ENCODE measurements at regions not wholly inside any gene's neighbourhood (a gene's known extent, or its start where the extent isn't known, plus 50 kb on each side); places are given as distances from the start of the nearest gene placed in this dataset.
"Not testable (repeated sequence)": the region's sequence is repeated elsewhere in the genome, so short reads cannot be mapped to it uniquely, and the experiment has no call there.

GRCh38 chr2:90076311-90076710, 1384.8 kb downstream of the RPIA start:
- DNase-seq (ENCODE audit: low read depth): no peak

- no peak for DNase-seq (ENCODE audit: low read depth)
These were observed 1386.5 kb downstream of the RPIA start for GRCh38 chr2:90077948-90078347.

DNA sequence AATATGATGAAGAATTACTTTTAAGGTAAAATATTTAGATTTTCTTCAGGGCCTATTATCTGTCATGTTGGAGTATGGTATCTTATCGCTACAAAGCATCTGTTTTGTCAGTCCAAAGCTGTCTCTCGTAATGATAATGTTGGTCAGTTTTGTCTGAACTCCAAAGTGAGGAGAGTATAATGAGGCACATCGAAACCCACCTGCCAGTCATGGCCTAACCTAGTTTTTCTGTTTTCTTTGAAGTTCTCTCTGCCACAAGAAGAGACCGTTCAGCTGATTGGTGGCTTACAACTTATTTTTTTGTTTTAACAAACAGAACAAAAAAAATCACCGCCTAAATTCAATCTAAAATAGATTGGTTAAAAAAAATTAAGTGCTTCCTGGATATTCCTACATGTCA, 1387.9 kb downstream of the RPIA start:
- DNase-seq (ENCODE audit: low read depth): no peak

DNA sequence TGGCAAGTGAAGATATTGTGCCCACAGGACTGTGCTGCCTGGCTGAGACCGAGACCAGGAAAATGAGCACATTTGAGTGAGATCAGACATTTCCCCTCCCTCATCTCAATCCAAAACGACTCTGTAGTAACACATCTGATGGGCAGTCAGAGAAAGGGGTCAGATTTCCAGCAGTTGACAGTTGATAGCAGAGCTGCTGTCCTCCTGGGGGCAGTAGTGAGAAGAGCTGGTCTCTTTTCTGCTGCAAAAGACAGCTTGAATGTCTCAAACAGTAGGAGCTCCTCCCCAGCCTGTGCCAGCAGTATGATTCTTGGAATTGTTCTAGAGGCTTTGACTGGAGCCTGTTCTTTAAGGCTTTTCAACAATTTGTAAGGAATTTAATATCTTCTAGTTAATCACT, 1396.3 kb downstream of the RPIA start:
- not testable (repeated sequence) for DNase-seq (ENCODE audit: low read depth)

- DNase-seq (ENCODE audit: low read depth): not testable (repeated sequence)
These were observed 1402.2 kb downstream of the RPIA start for GRCh38 chr2:90093571-90094270.

- DNase-seq (ENCODE audit: low read depth): not testable (repeated sequence)
These were observed 1406.1 kb downstream of the RPIA start for GRCh38 chr2:90097617-90098016.

GRCh38 chr2:90105142-90105541, 1413.7 kb downstream of the RPIA start:
- not testable (repeated sequence) for DNase-seq (ENCODE audit: low read depth)

DNA sequence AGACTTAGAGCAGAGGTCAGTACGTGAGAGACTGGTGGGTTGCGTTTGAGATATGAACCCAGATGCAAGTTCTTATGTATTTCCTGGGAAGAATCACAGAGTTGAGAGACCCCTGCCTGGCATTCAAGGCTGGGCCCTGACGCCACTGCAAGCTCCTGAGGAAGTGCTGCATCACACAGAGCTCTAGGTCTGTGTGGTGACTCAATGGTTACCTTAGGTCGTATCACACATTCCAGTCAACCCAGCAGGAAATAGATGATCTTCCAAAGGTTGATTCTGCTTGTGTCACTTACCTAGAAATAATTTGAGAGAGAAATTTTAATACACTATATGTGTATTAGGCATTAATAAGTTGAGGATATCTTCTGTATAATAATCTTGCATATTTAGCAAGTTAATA, 1431.9 kb downstream of the RPIA start:
- DNase-seq (ENCODE audit: low read depth): not testable (repeated sequence)

- DNase-seq (ENCODE audit: low read depth): not testable (repeated sequence)
These were observed 1447.6 kb downstream of the RPIA start for GRCh38 chr2:90139046-90139445.

DNA sequence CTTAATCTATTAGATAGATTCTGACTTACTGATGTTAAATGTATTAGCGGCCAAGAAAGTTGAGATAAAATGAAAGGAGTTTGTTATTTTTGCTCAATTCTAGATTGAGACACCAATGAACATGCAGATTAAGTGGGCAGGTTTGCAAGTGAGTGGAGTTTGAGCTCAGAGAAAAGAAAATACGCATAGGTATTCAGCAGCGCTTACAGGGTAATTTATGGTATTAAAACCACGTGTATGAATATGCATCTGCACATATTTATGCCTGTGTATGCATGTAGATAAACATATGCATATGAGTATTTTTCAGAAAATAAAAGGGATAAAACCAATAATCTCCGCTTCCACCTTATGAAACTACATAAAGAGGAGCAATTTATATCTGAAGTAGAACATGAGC, 1450.1 kb downstream of the RPIA start:
- not testable (repeated sequence) for DNase-seq (ENCODE audit: low read depth)

- not testable (repeated sequence) for DNase-seq (ENCODE audit: low read depth)
These were observed 1460.3 kb downstream of the RPIA start for GRCh38 chr2:90151805-90152204.

DNA sequence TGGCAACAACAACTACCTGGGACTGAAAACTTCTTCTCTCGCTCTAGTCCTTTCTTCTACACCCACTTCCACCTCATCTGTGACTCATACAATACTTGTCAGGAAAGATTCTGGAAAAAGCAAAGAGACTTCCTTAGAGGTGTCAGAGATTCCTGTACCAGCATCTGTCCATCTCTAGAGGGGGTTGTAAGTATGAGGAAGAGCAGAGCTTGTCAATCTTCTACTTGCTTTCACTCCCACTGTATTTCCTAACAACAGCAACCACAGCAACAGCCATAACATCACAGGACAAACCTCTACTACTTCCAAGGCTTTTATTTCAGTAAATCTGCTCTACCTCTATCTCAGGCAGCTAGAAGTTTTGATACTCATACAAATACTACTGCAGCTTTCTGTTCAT, 1479.5 kb downstream of the RPIA start:
- not testable (repeated sequence) for DNase-seq (ENCODE audit: low read depth)

DNA sequence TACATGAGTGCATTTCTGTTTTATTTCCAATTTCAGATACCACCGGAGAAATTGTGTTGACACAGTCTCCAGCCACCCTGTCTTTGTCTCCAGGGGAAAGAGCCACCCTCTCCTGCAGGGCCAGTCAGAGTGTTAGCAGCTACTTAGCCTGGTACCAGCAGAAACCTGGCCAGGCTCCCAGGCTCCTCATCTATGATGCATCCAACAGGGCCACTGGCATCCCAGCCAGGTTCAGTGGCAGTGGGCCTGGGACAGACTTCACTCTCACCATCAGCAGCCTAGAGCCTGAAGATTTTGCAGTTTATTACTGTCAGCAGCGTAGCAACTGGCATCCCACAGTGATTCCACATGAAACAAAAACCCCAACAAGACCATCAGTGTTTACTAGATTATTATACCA, 1481.6 kb downstream of the RPIA start:
- DNase-seq (ENCODE audit: low read depth): not testable (repeated sequence)

- DNase-seq (ENCODE audit: low read depth): not testable (repeated sequence)
These were observed 1488.1 kb downstream of the RPIA start for GRCh38 chr2:90179591-90179990.

DNA sequence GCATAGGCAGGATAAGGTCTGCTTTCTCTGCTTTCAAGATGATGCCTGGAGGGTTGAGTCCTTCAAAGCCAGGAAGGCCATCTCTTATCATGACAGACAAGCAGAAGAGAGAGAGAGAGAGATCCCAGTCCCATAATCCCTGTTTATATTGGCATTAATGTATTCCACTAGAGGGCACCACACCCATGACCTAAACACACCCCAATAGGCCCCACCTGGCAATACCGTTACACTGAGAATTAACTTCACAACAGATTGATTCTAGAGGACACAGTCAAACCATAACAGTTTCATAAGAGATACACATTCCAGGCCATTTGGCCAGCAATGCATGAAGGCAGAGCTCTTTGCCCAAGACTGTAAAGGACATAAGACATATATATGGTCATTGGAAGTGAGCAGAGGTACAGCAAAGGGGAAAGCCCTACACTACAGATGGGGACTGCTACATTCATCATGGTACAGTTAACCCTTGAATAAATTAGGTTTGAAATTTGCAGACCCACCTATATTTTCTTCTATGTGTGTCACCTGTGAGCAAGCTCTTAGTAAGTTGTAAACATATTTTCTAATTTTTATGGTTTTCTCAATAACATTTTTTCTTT, 1516.1 kb downstream of the RPIA start:
- no peak for DNase-seq (ENCODE audit: low read depth)

- DNase-seq (ENCODE audit: low read depth): no peak
These were observed 1517.5 kb downstream of the RPIA start for GRCh38 chr2:90209009-90209408.

- no peak for DNase-seq (ENCODE audit: low read depth)
These were observed 1518.3 kb downstream of the RPIA start for GRCh38 chr2:90209806-90210205.

DNA sequence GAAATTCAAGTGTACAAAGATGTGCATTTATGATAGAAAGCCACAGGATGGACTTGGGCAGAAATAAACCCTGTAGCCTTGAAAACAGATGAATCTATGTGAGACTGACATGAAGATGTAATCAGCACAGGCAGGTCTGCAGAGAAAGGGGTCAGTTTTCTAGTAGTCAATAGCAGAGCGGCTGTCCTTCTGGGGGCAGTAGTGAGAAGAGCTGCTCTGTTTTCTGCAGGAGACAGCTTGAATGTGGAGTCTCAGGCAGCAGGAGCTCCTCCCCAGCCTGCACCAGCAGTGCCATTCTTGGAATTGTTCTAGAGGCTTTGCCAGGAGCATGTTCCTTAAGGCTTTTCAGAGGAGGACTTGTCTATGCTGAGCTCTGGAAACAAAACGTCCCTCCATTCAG, 1524.4 kb downstream of the RPIA start:
- not testable (repeated sequence) for DNase-seq (ENCODE audit: low read depth)

GRCh38 chr2:90216801-90217200, 1525.3 kb downstream of the RPIA start:
- DNase-seq (ENCODE audit: low read depth): not testable (repeated sequence)

GRCh38 chr2:90218534-90218933, 1527.1 kb downstream of the RPIA start:
- not testable (repeated sequence) for DNase-seq (ENCODE audit: low read depth)

- DNase-seq (ENCODE audit: low read depth): not testable (repeated sequence)
These were observed 1529.3 kb downstream of the RPIA start for GRCh38 chr2:90220623-90221299.

GRCh38 chr2:90221300-90221651, 1529.8 kb downstream of the RPIA start:
- no peak for DNase-seq (ENCODE audit: low read depth)

- DNase-seq (ENCODE audit: low read depth): not testable (repeated sequence)
These were observed 1533.3 kb downstream of the RPIA start for GRCh38 chr2:90224767-90225166.

Measured in GM04503 (cell line).